ENCODE measurements at regions not wholly inside any gene's neighbourhood (a gene's known extent, or its start where the extent isn't known, plus 50 kb on each side); places are given as distances from the start of the nearest gene placed in this dataset.

- Histone ChIP-seq H4K20me1 (no peaks in the 10 kb centered on the region), H3K36me3 (no peaks in the 10 kb centered on the region), H3K9me3 (replicated peaks in 1 of 11) (0 out of 22 replicates have a peak, but pooled peaks cover 0 to 4% (median 0%) of the 10 kb centered on the region in 11 experiments), H3K27ac (no peak overlapping the region), H3K4me3 (no peak overlapping the region), H3K9ac (no peak overlapping the region), H3K27me3 (no peaks in the 10 kb centered on the region), H3K4me1 (no peaks in the 10 kb centered on the region), H3K4me2 (no peak overlapping the region)
- no peak for TF ChIP-seq Cebpa-rat (IDR thresholded peaks at IDR 0.05)
These were observed 119.2 kb upstream of the LEF1 start for GRCh38 chr4:108287834-108288413.

DNA sequence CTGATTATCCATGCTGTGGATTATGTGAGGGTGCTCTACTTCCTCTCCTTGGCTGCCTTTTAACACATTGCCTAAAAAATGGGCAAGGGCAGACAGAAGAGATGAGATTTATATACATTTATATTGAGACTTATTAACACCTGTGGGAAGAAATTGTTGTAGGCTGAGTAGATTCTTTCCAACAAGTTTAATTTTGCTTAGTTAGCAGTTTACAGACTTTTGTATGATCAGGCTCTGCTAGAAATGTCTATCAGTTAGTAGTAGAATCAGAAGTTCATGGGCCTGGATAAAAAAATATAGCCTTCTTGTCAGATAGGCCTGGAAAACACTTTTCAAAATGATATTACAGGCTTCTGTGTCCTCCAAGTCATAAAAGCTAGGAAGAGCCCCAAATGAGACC lies 111.3 kb upstream of the LEF1 start:
- TF ChIP-seq Cebpa-rat (IDR thresholded peaks at IDR 0.05), result no peak
- Histone ChIP-seq H3K4me3 (no peak overlapping the region), H3K27ac (no peak overlapping the region), H3K27me3 (no peaks in the 10 kb centered on the region), H3K9ac (no peak overlapping the region), H3K4me1 (no peaks in the 10 kb centered on the region), H4K20me1 (no peaks in the 10 kb centered on the region), H3K4me2 (no peak overlapping the region), H3K9me3 (replicated peaks in 1 of 11) (peaks cover 0 to 15% (median 11%) of the 10 kb centered on the region in 11 experiments; a peak in 12 of 22 replicates), H3K36me3 (no peaks in the 10 kb centered on the region)

- Histone ChIP-seq H3K4me2 (no peak overlapping the region), H3K9ac (no peak overlapping the region), H3K27ac (no peak overlapping the region), H3K4me3 (no peak overlapping the region), H3K27me3 (no peaks in the 10 kb centered on the region), H3K36me3 (no peaks in the 10 kb centered on the region), H3K4me1 (no peaks in the 10 kb centered on the region), H4K20me1 (no peaks in the 10 kb centered on the region), H3K9me3 (replicated peaks in 1 of 11) (peaks cover 0 to 15% (median 9%) of the 10 kb centered on the region in 11 experiments; a peak in 12 of 22 replicates)
- TF ChIP-seq Cebpa-rat (IDR thresholded peaks at IDR 0.05), result no peak
These were observed 108.0 kb upstream of the LEF1 start for GRCh38 chr4:108276690-108277089.

DNA sequence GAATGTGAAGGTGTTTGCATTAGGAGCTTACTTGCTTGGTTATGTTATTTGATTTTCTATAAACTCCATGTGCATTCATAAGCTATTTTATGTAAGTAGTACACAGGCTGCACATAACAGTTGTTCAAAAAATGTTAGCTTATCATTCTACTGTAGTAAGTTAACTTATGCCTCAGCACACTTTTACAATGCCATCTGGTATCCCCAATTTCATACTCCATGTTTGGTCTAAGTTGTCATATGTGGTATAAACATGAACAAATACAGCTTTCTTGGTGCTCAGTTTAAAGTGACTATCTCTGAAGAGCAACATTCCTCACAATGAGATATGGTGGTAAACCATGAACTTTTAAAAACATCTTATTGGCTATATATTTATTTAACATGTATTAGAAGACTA lies 104.3 kb upstream of the LEF1 start:
- Histone ChIP-seq H3K27me3 (no peaks in the 10 kb centered on the region), H3K4me1 (0 out of 20 replicates have a peak, but pooled peaks cover 0 to 4% (median 0%) of the 10 kb centered on the region in 10 experiments), H3K4me2 (no peak overlapping the region), H3K9ac (no peak overlapping the region), H3K27ac (no peak overlapping the region), H3K36me3 (no peaks in the 10 kb centered on the region), H4K20me1 (no peaks in the 10 kb centered on the region), H3K9me3 (replicated peaks in 1 of 11) (no peaks in the 10 kb centered on the region), H3K4me3 (no peak overlapping the region)
- TF ChIP-seq Cebpa-rat (IDR thresholded peaks at IDR 0.05), result no peak

- Histone ChIP-seq H3K9ac (no peak overlapping the region), H3K9me3 (replicated peaks in 1 of 11) (no peaks in the 10 kb centered on the region), H3K36me3 (no peaks in the 10 kb centered on the region), H4K20me1 (no peaks in the 10 kb centered on the region), H3K4me1 (0 out of 20 replicates have a peak, but pooled peaks cover 0 to 4% (median 0%) of the 10 kb centered on the region in 10 experiments), H3K4me3 (no peak overlapping the region), H3K4me2 (no peak overlapping the region), H3K27ac (no peak overlapping the region), H3K27me3 (no peaks in the 10 kb centered on the region)
- no peak for TF ChIP-seq Cebpa-rat (IDR thresholded peaks at IDR 0.05)
These were observed 103.8 kb upstream of the LEF1 start for GRCh38 chr4:108272561-108272960.

GRCh38 chr4:108272046-108272445 lies 103.3 kb upstream of the LEF1 start:
- Histone ChIP-seq H3K4me3 (no peak overlapping the region), H3K9me3 (replicated peaks in 1 of 11) (no peaks in the 10 kb centered on the region), H3K27me3 (no peaks in the 10 kb centered on the region)

DNA sequence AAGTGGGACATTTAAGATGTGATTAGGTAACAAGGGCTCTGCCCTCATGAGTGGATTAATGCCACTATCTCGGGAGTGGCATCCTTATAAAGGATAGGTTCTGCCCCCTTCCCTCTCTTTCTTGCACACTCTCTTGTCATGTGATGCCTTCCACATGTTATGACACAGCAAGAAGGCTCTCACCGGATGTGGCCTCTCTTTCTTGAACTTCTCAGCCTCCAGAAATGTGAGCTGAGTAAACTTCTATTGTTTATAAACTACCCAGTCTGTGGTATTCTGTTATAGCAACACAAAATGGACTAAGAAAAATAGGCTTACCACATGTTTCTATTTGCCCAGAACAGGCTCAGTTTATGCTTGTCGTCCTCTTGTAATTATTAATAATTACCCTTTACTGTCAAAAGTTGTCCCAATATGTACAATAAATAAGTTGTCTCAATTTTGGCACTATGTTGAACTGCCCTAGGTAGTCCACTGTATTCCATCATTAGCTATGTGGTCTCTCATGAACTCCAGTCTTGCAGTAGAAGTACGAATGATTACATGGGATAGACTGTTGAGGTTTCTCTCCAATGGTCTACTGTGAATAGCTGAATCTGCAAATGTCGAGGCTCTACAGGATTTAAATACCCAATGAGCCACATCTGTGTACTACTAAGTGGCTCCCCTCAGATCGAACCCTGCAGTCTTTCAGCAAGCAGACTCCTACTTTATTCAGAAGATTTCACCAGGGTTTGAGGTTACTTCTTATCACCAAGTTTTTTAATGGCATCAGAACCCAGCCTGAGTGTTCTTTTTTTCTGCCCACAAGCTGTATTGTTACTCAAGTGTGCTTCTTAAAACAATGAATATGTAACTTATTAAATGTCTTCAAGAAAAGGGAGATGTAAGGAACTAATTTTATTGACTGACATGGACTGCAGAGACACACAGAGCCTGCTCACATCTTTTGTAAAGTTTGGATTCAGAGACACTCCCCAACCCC lies 102.0 kb upstream of the LEF1 start:
- no peak for TF ChIP-seq Cebpa-rat (IDR thresholded peaks at IDR 0.05)

More at GRCh38 chr4:108272046-108272445, 103.3 kb upstream of the LEF1 start:
- Histone ChIP-seq H3K4me2 (no peak overlapping the region), H3K4me1 (0 out of 20 replicates have a peak, but pooled peaks cover 0 to 4% (median 0%) of the 10 kb centered on the region in 10 experiments), H4K20me1 (no peaks in the 10 kb centered on the region), H3K9ac (no peak overlapping the region), H3K36me3 (no peaks in the 10 kb centered on the region), H3K27ac (no peak overlapping the region)
- no peak for TF ChIP-seq Cebpa-rat (IDR thresholded peaks at IDR 0.05)

GRCh38 chr4:108264693-108265092 lies 96.0 kb upstream of the LEF1 start:
- no peak for TF ChIP-seq Cebpa-rat (IDR thresholded peaks at IDR 0.05)
- Histone ChIP-seq H3K9ac (no peak overlapping the region), H3K4me1 (no peaks in the 10 kb centered on the region), H3K36me3 (no peaks in the 10 kb centered on the region), H3K27me3 (no peaks in the 10 kb centered on the region), H3K27ac (no peak overlapping the region), H4K20me1 (no peaks in the 10 kb centered on the region), H3K9me3 (replicated peaks in 1 of 11) (peaks cover 0 to 4% (median 0%) of the 10 kb centered on the region in 11 experiments; a peak in 2 of 22 replicates), H3K4me2 (no peak overlapping the region), H3K4me3 (no peak overlapping the region)

More for the DNA sequence above, 102.0 kb upstream of the LEF1 start:
- Histone ChIP-seq H3K4me1 (0 out of 20 replicates have a peak, but pooled peaks cover 0 to 4% (median 0%) of the 10 kb centered on the region in 10 experiments), H3K9me3 (replicated peaks in 1 of 11) (peaks cover 0 to 4% (median 0%) of the 10 kb centered on the region in 11 experiments; a peak in 2 of 22 replicates), H3K4me2 (0 out of 22 replicates have a peak overlapping the region, but pooled peaks of 1 of the 11 experiments have one; percentile 5), H3K4me3 (no peak overlapping the region), H3K27me3 (no peaks in the 10 kb centered on the region), H3K36me3 (no peaks in the 10 kb centered on the region), H4K20me1 (no peaks in the 10 kb centered on the region), H3K27ac (no peak overlapping the region), H3K9ac (no peak overlapping the region)

- no peak for TF ChIP-seq Cebpa-rat (IDR thresholded peaks at IDR 0.05)
- peaks cover 0 to 5% (median 4%) of the 10 kb centered on the region in 10 experiments; a peak in 15 of 20 replicates for H3K4me1 ChIP-seq
- H3K36me3 ChIP-seq, result no peaks in the 10 kb centered on the region
- no peak overlapping the region for H3K9ac ChIP-seq
- no peak overlapping the region for H3K4me2 ChIP-seq
- H4K20me1 ChIP-seq, result no peaks in the 10 kb centered on the region
- peaks cover 0 to 9% (median 0%) of the 10 kb centered on the region in 11 experiments; a peak in 4 of 22 replicates for H3K9me3 ChIP-seq (replicated peaks in 1 of 11)
- H3K27me3 ChIP-seq, result no peaks in the 10 kb centered on the region
- no peak overlapping the region for H3K4me3 ChIP-seq
- H3K27ac ChIP-seq, result no peak overlapping the region
These were observed 94.3 kb upstream of the LEF1 start for GRCh38 chr4:108263057-108263456.
